ENCODE measurements at regions not wholly inside any gene's neighbourhood (a gene's known extent, or its start where the extent isn't known, plus 50 kb on each side); places are given as distances from the start of the nearest gene placed in this dataset.

DNA sequence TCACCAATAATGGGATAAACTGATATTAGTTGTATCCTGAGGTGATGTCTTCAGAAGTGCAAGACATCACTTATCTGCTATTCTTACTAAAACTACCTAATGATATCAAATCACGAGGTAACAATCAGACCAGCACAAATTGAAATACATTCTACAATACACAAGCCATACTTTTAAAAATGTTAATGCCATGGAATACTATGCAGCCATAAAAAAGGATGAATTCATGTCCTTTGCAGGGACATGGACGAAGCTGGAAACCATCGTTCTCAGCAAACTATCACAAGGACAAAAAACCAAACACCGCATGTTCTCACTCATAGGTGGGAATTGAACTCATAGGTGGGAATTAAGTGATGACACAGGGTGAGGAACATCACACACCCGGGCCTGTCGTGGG is 129.3 kb downstream of the SST start:
- no peak overlapping the region for H3K4me3 ChIP-seq (ENCODE audit: low read length)
- DNase-seq (ENCODE audit: low read depth): no peak
- H3K4me1 ChIP-seq (ENCODE audit: control insufficient read depth, insufficient read depth, low read length): no peaks in the 10 kb centered on the region
- H3K9ac ChIP-seq (ENCODE audit: low read length): no peak overlapping the region
- no peaks in the 10 kb centered on the region for H3K27me3 ChIP-seq (replicated peaks; ENCODE audit: control insufficient read depth, insufficient read depth, low read length)
- no peaks in the 10 kb centered on the region for H3K9me3 ChIP-seq (ENCODE audit: control insufficient read depth, low read length)
- H3K36me3 ChIP-seq (ENCODE audit: control insufficient read depth, insufficient read depth, low read length, severe bottlenecking): no peaks in the 10 kb centered on the region

DNA sequence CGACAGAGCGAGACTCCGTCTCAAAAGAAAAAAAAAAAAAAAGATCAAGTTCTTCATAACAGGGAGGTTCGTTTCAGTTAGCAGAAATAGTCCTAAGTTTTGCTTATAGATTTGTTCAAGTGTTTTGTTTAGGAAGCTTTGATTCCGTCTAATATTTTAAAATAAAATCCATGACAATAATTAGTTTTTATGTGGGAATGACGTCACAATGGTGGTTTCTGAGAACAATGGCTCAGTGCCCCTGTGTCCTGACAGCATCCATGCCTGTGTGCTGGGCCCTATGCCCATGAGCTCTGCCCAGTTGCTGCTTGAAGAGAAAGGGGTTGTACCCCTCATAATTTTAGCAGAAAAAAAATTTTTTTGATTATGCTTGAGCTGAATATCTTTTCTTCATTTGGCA is 134.0 kb downstream of the SST start:
- Histone ChIP-seq H3K9me3 (ENCODE audit: control insufficient read depth, low read length) (no peaks in the 10 kb centered on the region), H3K9ac (ENCODE audit: low read length) (no peak overlapping the region), H3K27me3 (replicated peaks; ENCODE audit: control insufficient read depth, insufficient read depth, low read length) (no peaks in the 10 kb centered on the region), H3K4me1 (ENCODE audit: control insufficient read depth, insufficient read depth, low read length) (no peaks in the 10 kb centered on the region), H3K4me3 (ENCODE audit: low read length) (no peak overlapping the region), H3K36me3 (ENCODE audit: control insufficient read depth, insufficient read depth, low read length, severe bottlenecking) (no peaks in the 10 kb centered on the region)
- no peak for DNase-seq (ENCODE audit: low read depth)

DNA sequence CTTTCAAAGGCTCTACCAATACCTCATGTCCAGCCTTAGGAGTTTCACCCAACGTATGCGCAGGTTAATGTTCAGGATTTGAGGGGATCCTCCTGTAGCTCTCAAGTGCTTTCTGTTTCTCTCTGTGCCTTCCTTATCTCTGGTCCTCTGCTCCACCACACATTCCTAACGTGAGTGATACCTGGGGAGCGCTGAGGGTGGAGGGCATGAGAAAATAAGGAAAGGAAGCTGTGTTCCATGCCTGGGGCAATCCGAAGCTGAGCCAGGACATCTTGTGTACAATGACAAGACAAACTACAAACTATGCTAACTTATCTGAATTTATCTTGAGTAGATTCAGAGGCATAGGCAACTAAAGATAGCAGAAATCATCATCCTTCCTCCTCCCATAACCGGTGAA is 136.4 kb downstream of the SST start:
- Histone ChIP-seq H3K4me3 (ENCODE audit: low read length) (no peak overlapping the region), H3K36me3 (ENCODE audit: control insufficient read depth, insufficient read depth, low read length, severe bottlenecking) (no peaks in the 10 kb centered on the region), H3K27me3 (replicated peaks; ENCODE audit: control insufficient read depth, insufficient read depth, low read length) (no peaks in the 10 kb centered on the region), H3K4me1 (ENCODE audit: control insufficient read depth, insufficient read depth, low read length) (no peaks in the 10 kb centered on the region), H3K9ac (ENCODE audit: low read length) (no peak overlapping the region), H3K9me3 (ENCODE audit: control insufficient read depth, low read length) (no peaks in the 10 kb centered on the region)
- DNase-seq (ENCODE audit: low read depth): no peak

DNA sequence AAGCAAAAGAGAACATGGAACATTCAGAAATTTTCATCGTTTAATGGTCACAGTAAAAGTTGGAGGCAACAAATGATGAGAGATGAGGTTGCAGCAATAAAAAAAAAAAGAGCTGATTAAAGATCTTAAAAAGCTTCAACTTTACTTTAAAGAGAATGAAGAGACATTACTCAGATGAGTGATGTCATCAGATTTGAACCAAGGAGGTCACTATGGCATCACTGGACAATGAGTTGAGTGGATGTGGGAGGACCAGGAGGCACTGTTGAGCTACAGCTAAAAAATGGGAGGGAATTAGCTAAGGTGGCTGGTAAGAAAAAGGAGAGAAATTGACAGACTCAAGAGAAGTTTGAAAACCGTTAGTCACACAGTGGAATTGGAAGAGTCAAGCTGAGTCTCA is 138.4 kb downstream of the SST start:
- no peaks in the 10 kb centered on the region for H3K4me1 ChIP-seq (ENCODE audit: control insufficient read depth, insufficient read depth, low read length)
- no peak for DNase-seq (ENCODE audit: low read depth)
- H3K9ac ChIP-seq (ENCODE audit: low read length): no peak overlapping the region
- H3K4me3 ChIP-seq (ENCODE audit: low read length): no peak overlapping the region
- no peaks in the 10 kb centered on the region for H3K27me3 ChIP-seq (replicated peaks; ENCODE audit: control insufficient read depth, insufficient read depth, low read length)
- H3K36me3 ChIP-seq (ENCODE audit: control insufficient read depth, insufficient read depth, low read length, severe bottlenecking): no peaks in the 10 kb centered on the region
- H3K9me3 ChIP-seq (ENCODE audit: control insufficient read depth, low read length): no peaks in the 10 kb centered on the region

DNA sequence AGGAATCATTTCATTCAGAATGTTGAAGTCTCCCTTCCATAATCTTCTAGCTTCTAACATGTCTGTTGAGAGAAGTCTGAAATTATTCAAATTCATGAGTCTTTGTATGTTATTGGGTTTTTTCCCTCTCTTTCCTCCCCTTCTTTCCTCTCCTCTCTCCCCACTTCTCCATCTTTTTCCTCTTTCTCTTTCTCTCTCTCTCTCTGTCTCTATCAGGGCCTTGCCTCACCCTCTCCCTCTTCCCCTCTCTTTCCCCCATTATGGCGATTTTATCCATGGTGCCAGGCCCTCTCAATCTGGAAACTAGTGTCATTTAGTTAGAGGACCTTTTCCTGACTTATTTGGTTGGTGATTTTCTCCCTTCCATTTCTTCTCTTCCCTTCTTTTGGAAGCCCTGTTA is 147.3 kb downstream of the SST start:
- Histone ChIP-seq H3K9ac (ENCODE audit: low read length) (no peak overlapping the region), H3K27me3 (replicated peaks; ENCODE audit: control insufficient read depth, insufficient read depth, low read length) (no peaks in the 10 kb centered on the region), H3K9me3 (ENCODE audit: control insufficient read depth, low read length) (no peaks in the 10 kb centered on the region), H3K36me3 (ENCODE audit: control insufficient read depth, insufficient read depth, low read length, severe bottlenecking) (no peaks in the 10 kb centered on the region), H3K4me1 (ENCODE audit: control insufficient read depth, insufficient read depth, low read length) (peaks cover 15% of the 10 kb centered on the region), H3K4me3 (ENCODE audit: low read length) (no peak overlapping the region)
- no peak for DNase-seq (ENCODE audit: low read depth)

DNA sequence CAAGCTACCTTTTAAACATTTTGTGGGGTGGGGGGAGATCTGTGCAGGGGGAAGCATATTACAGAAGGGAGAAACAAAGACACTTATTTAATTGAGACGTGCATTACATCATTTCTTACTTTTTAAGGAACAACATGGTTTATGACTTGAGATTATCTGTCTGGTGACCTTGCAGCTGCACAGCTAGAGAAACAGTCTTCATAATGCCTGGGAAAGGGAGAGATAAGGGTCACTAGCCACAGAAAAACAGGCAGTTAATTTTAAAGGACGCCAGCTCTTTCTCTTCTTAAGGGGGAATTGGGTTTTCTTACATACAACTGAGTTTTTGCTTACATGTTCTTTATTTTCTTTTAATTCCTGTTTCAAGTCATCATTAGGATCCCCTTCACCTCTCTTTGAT is 147.9 kb downstream of the SST start:
- Histone ChIP-seq H3K9ac (ENCODE audit: low read length) (no peak overlapping the region), H3K36me3 (ENCODE audit: control insufficient read depth, insufficient read depth, low read length, severe bottlenecking) (no peaks in the 10 kb centered on the region), H3K9me3 (ENCODE audit: control insufficient read depth, low read length) (no peaks in the 10 kb centered on the region), H3K27me3 (replicated peaks; ENCODE audit: control insufficient read depth, insufficient read depth, low read length) (no peaks in the 10 kb centered on the region), H3K4me1 (ENCODE audit: control insufficient read depth, insufficient read depth, low read length) (peaks cover 15% of the 10 kb centered on the region), H3K4me3 (ENCODE audit: low read length) (no peak overlapping the region)
- no peak for DNase-seq (ENCODE audit: low read depth)

DNA sequence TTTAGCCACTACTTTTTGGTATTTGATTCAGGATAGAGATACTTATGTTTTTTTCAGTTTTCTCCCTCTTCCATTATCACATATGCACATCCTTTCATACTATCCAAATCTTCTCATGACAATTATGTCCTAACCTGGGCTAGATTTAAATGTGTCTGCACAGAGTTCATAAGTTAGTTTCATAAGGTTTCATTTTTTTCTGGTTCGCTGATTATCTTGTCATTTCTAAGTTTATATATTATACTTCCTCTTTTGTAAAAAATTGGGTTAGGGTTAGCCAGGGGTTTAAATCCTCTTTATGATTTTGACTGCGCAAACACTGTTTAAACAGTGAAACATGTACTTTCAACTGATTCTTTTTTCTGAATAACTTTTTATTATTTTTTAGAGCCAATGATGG is 148.6 kb downstream of the SST start:
- no peaks in the 10 kb centered on the region for H3K36me3 ChIP-seq (ENCODE audit: control insufficient read depth, insufficient read depth, low read length, severe bottlenecking)
- H3K9me3 ChIP-seq (ENCODE audit: control insufficient read depth, low read length): no peaks in the 10 kb centered on the region
- no peak overlapping the region for H3K4me3 ChIP-seq (ENCODE audit: low read length)
- no peak overlapping the region for H3K9ac ChIP-seq (ENCODE audit: low read length)
- peaks cover 15% of the 10 kb centered on the region for H3K4me1 ChIP-seq (ENCODE audit: control insufficient read depth, insufficient read depth, low read length)
- DNase-seq (ENCODE audit: low read depth): no peak
- H3K27me3 ChIP-seq (replicated peaks; ENCODE audit: control insufficient read depth, insufficient read depth, low read length): no peaks in the 10 kb centered on the region

DNA sequence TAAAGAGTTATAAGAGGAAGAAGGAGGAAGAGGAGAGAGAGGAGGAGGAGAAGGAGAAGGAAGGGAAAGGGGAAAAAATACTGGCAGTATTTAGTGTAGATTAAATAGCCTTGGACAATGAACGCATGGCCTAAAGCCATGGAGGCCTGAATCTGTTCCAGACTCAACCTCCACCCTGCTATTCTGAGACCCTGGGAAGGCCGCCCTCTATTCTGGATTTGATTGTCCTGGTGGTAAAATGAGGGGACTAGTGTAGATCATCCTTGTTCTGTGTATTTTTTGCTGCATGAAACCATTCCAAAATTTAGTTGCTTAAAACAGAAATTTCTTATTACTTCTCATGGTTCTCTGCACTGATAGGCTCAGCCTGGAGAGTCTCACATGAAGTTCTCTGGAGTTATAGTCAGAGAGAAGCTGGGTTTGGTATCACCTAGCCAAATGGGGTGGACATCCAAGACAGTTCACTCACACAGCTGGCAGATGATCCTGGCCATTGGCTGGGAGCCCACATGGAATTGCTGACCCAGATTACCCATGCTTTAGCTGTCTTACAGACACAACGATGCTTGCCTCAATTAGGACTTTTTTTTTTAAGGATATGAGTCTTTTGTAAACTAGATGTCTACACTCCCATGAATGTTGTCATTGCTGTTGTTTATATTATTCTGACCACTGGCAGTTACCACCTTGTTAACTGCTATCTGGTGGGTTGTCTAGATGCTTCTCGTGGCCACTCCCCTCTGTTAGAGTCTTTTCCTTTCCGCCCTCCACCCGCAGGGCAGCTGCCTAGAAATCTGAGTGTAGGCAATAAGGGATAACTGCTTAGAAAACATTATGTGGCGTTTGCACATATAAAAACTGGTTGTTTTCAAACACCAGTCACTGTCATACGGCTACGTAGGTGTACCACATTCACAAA is 149.9 kb downstream of the SST start:
- Histone ChIP-seq H3K27me3 (replicated peaks; ENCODE audit: control insufficient read depth, insufficient read depth, low read length) (no peaks in the 10 kb centered on the region), H3K9ac (ENCODE audit: low read length) (no peak overlapping the region), H3K9me3 (ENCODE audit: control insufficient read depth, low read length) (no peaks in the 10 kb centered on the region), H3K36me3 (ENCODE audit: control insufficient read depth, insufficient read depth, low read length, severe bottlenecking) (no peaks in the 10 kb centered on the region), H3K4me3 (ENCODE audit: low read length) (peak overlapping the region; percentile 36), H3K4me1 (ENCODE audit: control insufficient read depth, insufficient read depth, low read length) (peaks cover 15% of the 10 kb centered on the region)
- no peak for DNase-seq (ENCODE audit: low read depth)

DNA sequence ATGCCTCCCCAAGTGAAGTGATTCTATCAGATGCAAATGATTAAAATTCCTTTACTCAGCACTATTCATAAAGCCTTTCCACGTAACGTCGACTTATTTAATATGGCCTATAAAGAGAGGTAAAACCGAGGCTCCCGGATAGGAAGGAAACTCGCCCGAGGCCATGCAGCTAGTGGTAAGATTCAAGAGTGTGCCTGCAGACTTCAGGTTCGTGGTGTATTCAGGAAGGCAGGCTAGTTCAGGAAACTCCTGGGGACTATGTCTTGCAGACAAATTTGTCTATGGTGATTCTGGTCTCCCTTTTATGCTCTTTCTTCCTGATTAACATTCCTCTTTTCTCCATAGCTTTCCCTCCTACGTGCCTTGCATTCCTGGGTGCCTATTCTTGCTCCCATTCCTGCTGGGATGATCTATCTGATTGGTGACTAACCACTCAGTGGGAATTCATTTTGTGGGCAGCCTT is 150.7 kb downstream of the SST start:
- peaks cover 15% of the 10 kb centered on the region for H3K4me1 ChIP-seq (ENCODE audit: control insufficient read depth, insufficient read depth, low read length)
- no peaks in the 10 kb centered on the region for H3K27me3 ChIP-seq (replicated peaks; ENCODE audit: control insufficient read depth, insufficient read depth, low read length)
- H3K9me3 ChIP-seq (ENCODE audit: control insufficient read depth, low read length): no peaks in the 10 kb centered on the region
- H3K4me3 ChIP-seq (ENCODE audit: low read length): no peak overlapping the region
- H3K9ac ChIP-seq (ENCODE audit: low read length): no peak overlapping the region
- H3K36me3 ChIP-seq (ENCODE audit: control insufficient read depth, insufficient read depth, low read length, severe bottlenecking): no peaks in the 10 kb centered on the region
- DNase-seq (ENCODE audit: low read depth): no peak

DNA sequence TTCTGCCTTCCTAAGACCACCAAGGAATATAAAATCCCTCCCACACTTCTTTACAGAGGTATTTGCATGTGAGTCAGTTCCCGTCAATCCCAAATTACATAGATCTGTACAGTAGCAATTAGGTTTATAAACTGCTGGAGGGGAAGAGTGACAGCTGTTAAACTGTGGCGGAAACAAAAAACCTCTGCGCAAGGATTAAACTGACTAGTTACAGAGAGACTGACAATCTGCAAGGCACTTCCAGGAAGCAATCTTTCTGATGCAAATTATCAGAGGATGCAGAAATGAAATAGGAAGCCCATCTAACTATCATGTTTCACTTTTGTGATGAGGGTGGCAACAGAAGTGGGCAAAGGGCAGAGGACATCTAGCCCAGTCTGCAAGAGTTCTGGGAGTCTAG is 150.4 kb downstream of the RTP4 start:
- Histone ChIP-seq H3K9ac (ENCODE audit: low read length) (no peak overlapping the region), H3K4me3 (ENCODE audit: low read length) (no peak overlapping the region), H3K36me3 (ENCODE audit: control insufficient read depth, insufficient read depth, low read length, severe bottlenecking) (no peaks in the 10 kb centered on the region), H3K9me3 (ENCODE audit: control insufficient read depth, low read length) (no peaks in the 10 kb centered on the region), H3K27me3 (replicated peaks; ENCODE audit: control insufficient read depth, insufficient read depth, low read length) (no peaks in the 10 kb centered on the region), H3K4me1 (ENCODE audit: control insufficient read depth, insufficient read depth, low read length) (peaks cover 15% of the 10 kb centered on the region)
- no peak for DNase-seq (ENCODE audit: low read depth)

DNA sequence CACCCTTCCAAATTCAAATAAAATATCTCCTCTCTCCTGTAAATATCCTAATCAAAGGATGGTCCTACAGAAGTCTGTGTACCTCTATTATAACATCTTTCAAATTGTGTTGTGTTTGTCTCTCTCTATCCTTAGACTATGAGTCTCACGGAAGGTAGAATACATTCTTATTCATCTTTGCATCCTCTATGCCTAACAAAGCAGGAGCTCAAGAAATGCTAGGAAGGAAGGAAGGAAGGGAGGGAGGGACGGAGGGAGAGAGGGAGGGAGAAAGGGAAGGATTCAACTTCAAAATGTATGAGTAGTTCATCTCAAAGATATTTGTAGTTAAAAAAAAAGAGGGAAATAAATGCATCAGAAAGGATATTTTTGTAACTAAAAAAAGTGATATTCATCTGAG is 150.0 kb downstream of the RTP4 start:
- DNase-seq (ENCODE audit: low read depth): no peak
- H3K4me3 ChIP-seq (ENCODE audit: low read length): no peak overlapping the region
- H3K4me1 ChIP-seq (ENCODE audit: control insufficient read depth, insufficient read depth, low read length): peaks cover 15% of the 10 kb centered on the region
- H3K9ac ChIP-seq (ENCODE audit: low read length): no peak overlapping the region
- no peaks in the 10 kb centered on the region for H3K36me3 ChIP-seq (ENCODE audit: control insufficient read depth, insufficient read depth, low read length, severe bottlenecking)
- H3K9me3 ChIP-seq (ENCODE audit: control insufficient read depth, low read length): no peaks in the 10 kb centered on the region
- H3K27me3 ChIP-seq (replicated peaks; ENCODE audit: control insufficient read depth, insufficient read depth, low read length): no peaks in the 10 kb centered on the region
